Umbilical cord (tissue), 1 donor: ENCODE measurements at regions not wholly inside any gene's neighbourhood (a gene's known extent, or its start where the extent isn't known, plus 50 kb on each side); places are given as distances from the start of the nearest gene placed in this dataset.
A peak's percentile ranks its signal among the peaks of the same experiment; 100 is the strongest.
"Not testable (repeated sequence)": the region's sequence is repeated elsewhere in the genome, so short reads cannot be mapped to it uniquely, and the experiment has no call there.

Experiments
- DNase-seq: peaks from one replicate; pipeline ENCODE4 v3.0.0-alpha.2; 2015; ENCODE audit warnings: low spot score

GRCh38 chr4:116132946-116133345 is 952.4 kb downstream of the TRAM1L1 start:
- no peak for DNase-seq

- DNase-seq, result no peak
Measured at GRCh38 chr4:116126794-116127193, 958.6 kb downstream of the TRAM1L1 start.

GRCh38 chr4:116122124-116122523 is 963.3 kb downstream of the TRAM1L1 start:
- peak; percentile 14 for DNase-seq

- DNase-seq, result no peak
Measured at GRCh38 chr4:116118221-116118620, 967.2 kb downstream of the TRAM1L1 start.

GRCh38 chr4:116112861-116113260 is 972.5 kb downstream of the TRAM1L1 start:
- DNase-seq, result not testable (repeated sequence)

- DNase-seq, result no peak
Measured at GRCh38 chr4:116110713-116111112, 974.7 kb downstream of the TRAM1L1 start.

GRCh38 chr4:116108606-116109005 is 976.8 kb downstream of the TRAM1L1 start:
- DNase-seq, result no peak

GRCh38 chr4:116101321-116101720 is 984.1 kb downstream of the TRAM1L1 start:
- DNase-seq, result no peak

- no peak for DNase-seq
Measured at GRCh38 chr4:116099596-116099995, 985.8 kb downstream of the TRAM1L1 start.

- DNase-seq, result not testable (repeated sequence)
Measured at GRCh38 chr4:116097353-116097752, 983.9 kb upstream of the NDST4 start.

GRCh38 chr4:116092961-116093360 is 979.5 kb upstream of the NDST4 start:
- DNase-seq, result no peak

GRCh38 chr4:116088771-116089170 is 975.4 kb upstream of the NDST4 start:
- DNase-seq, result peak; percentile 12

GRCh38 chr4:116082808-116083366 is 969.5 kb upstream of the NDST4 start:
- no peak for DNase-seq

GRCh38 chr4:116073051-116073450 is 959.6 kb upstream of the NDST4 start:
- DNase-seq, result no peak

GRCh38 chr4:116070283-116070682 is 956.9 kb upstream of the NDST4 start:
- no peak for DNase-seq

- DNase-seq, result no peak
Measured at GRCh38 chr4:116066711-116067245, 953.4 kb upstream of the NDST4 start.

- DNase-seq, result no peak
Measured at GRCh38 chr4:116064331-116064730, 950.9 kb upstream of the NDST4 start.

- no peak for DNase-seq
Measured at GRCh38 chr4:116059361-116059760, 945.9 kb upstream of the NDST4 start.

GRCh38 chr4:116058129-116058528 is 944.7 kb upstream of the NDST4 start:
- no peak for DNase-seq

- DNase-seq, result peak; percentile 4
Measured at GRCh38 chr4:116055857-116056827, 942.7 kb upstream of the NDST4 start.

- DNase-seq, result no peak
Measured at GRCh38 chr4:116027311-116027710, 913.9 kb upstream of the NDST4 start.

GRCh38 chr4:116024954-116025708 is 911.7 kb upstream of the NDST4 start:
- no peak for DNase-seq
